OCI-LY3 (cell line): ENCODE measurements at regions not wholly inside any gene's neighbourhood (a gene's known extent, or its start where the extent isn't known, plus 50 kb on each side); places are given as distances from the start of the nearest gene placed in this dataset.

Experiments used
- EZH2phosphoT487 ChIP-seq: fragments of 200-600 bp; shearing (Covaris generic); IDR thresholded peaks from 2 replicates; pipeline ENCODE4 v1.6.1; 2018; ENCODE audit warnings: antibody characterized with exemption, mixed run types, low read depth
- TF ChIP-seq, protein P1 (sequence below): fragments of 200-600, 300-600 bp; sonication (generic); IDR thresholded peaks from 2 replicates; pipeline ENCODE4 v1.5.1; 2014; ENCODE audit warnings: antibody characterized with exemption, low read length, low read depth

DNA sequence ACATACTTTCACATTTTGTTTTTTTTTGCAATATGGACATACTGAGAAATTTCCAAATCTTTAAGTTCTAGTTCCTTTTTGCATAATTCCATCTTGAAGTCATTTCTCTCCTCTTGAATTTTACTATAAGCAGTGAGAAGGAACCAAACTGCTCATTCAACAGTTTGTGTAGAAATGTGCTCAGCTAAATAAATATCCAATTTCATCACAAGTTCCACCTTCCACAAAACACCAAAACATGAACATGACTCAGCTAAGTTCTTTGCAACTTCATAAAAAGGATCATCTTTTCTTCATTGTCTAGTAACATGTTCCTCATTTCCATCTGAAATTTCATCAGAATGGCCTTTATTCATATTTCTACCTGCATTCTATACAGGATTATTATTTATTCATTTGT is 77.3 kb upstream of the FGF13 start:
- TF ChIP-seq, protein P1, sequence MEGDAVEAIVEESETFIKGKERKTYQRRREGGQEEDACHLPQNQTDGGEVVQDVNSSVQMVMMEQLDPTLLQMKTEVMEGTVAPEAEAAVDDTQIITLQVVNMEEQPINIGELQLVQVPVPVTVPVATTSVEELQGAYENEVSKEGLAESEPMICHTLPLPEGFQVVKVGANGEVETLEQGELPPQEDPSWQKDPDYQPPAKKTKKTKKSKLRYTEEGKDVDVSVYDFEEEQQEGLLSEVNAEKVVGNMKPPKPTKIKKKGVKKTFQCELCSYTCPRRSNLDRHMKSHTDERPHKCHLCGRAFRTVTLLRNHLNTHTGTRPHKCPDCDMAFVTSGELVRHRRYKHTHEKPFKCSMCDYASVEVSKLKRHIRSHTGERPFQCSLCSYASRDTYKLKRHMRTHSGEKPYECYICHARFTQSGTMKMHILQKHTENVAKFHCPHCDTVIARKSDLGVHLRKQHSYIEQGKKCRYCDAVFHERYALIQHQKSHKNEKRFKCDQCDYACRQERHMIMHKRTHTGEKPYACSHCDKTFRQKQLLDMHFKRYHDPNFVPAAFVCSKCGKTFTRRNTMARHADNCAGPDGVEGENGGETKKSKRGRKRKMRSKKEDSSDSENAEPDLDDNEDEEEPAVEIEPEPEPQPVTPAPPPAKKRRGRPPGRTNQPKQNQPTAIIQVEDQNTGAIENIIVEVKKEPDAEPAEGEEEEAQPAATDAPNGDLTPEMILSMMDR = no peak
- no peak for TF ChIP-seq EZH2phosphoT487
